Mesothelial cell of epicardium (in vitro differentiated cells): ENCODE measurements at regions not wholly inside any gene's neighbourhood (a gene's known extent, or its start where the extent isn't known, plus 50 kb on each side); places are given as distances from the start of the nearest gene placed in this dataset.

Source experiments
- DNase-seq, 2 experiments: peaks; one replicate each; pipeline ENCODE4 v3.0.0; 2021; ENCODE audit warnings: low spot score in 2 of 2; ENCODE audit not compliant: unreplicated experiment in 2 of 2
- H3K27ac Mint-ChIP-seq: 2 replicates; pipeline ENCODE4 v1.8.0; 2021; ENCODE audit warnings: mixed read lengths
- H3K27me3 Mint-ChIP-seq: 2 replicates; pipeline ENCODE4 v1.8.0; 2021; ENCODE audit warnings: low read depth, mixed read lengths
- H3K36me3 Mint-ChIP-seq: 2 replicates; pipeline ENCODE4 v1.8.0; 2021; ENCODE audit warnings: mixed read lengths
- H3K4me1 Mint-ChIP-seq: 2 replicates; pipeline ENCODE4 v1.8.0; 2021; ENCODE audit warnings: mixed read lengths
- H3K4me3 Mint-ChIP-seq: 2 replicates; pipeline ENCODE4 v1.8.0; 2021; ENCODE audit warnings: mild to moderate bottlenecking, moderate library complexity, mixed read lengths
- H3K9me3 Mint-ChIP-seq: 2 replicates; pipeline ENCODE4 v1.8.0; 2021; ENCODE audit warnings: mixed read lengths
- CTCF ChIP-seq: fragments of 200-600 bp; sonication (generic); IDR thresholded peaks from one replicate; pipeline ENCODE4 v1.5.0; 2021; ENCODE audit warnings: antibody characterized with exemption; ENCODE audit not compliant: unreplicated experiment

GRCh38 chr11:70490723-70491558 lies 92.6 kb downstream of the CTTN start:
- DNase-seq: no peak
- TF ChIP-seq CTCF: no peak
- Mint-ChIP-seq H3K36me3 (no peaks in the 10 kb centered on the region), H3K9me3 (peaks cover 4% of the 10 kb centered on the region), H3K4me1 (no peaks in the 10 kb centered on the region), H3K4me3 (no peak overlapping the region), H3K27ac (no peak overlapping the region), H3K27me3 (no peaks in the 10 kb centered on the region)

- no peaks in the 10 kb centered on the region for H3K27me3 Mint-ChIP-seq
- peak in 1 of 2 experiments; percentile 15 for DNase-seq
- H3K27ac Mint-ChIP-seq: no peak overlapping the region
- H3K4me3 Mint-ChIP-seq: no peak overlapping the region
- H3K4me1 Mint-ChIP-seq: no peaks in the 10 kb centered on the region
- peaks cover 4% of the 10 kb centered on the region for H3K9me3 Mint-ChIP-seq
- no peaks in the 10 kb centered on the region for H3K36me3 Mint-ChIP-seq
- no peak for TF ChIP-seq CTCF
These were observed 93.6 kb downstream of the CTTN start for GRCh38 chr11:70491696-70492472.

- no peak for DNase-seq
- no peak overlapping the region for H3K27ac Mint-ChIP-seq
- H3K4me3 Mint-ChIP-seq: no peak overlapping the region
- H3K9me3 Mint-ChIP-seq: peaks cover 4% of the 10 kb centered on the region
- TF ChIP-seq CTCF: no peak
- no peaks in the 10 kb centered on the region for H3K27me3 Mint-ChIP-seq
- H3K4me1 Mint-ChIP-seq: peaks cover 2% of the 10 kb centered on the region
- no peaks in the 10 kb centered on the region for H3K36me3 Mint-ChIP-seq
These were observed 94.8 kb downstream of the CTTN start for GRCh38 chr11:70493089-70493474.

GRCh38 chr11:70493891-70494290 lies 95.6 kb downstream of the CTTN start:
- H3K36me3 Mint-ChIP-seq: no peaks in the 10 kb centered on the region
- H3K4me1 Mint-ChIP-seq: peaks cover 2% of the 10 kb centered on the region
- H3K4me3 Mint-ChIP-seq: no peak overlapping the region
- H3K9me3 Mint-ChIP-seq: peaks cover 4% of the 10 kb centered on the region
- TF ChIP-seq CTCF: no peak
- no peak for DNase-seq
- no peak overlapping the region for H3K27ac Mint-ChIP-seq
- H3K27me3 Mint-ChIP-seq: no peaks in the 10 kb centered on the region

GRCh38 chr11:70494559-70495350 lies 96.4 kb downstream of the CTTN start:
- Mint-ChIP-seq H3K36me3 (no peaks in the 10 kb centered on the region), H3K27ac (no peak overlapping the region), H3K4me3 (no peak overlapping the region), H3K9me3 (peaks cover 4% of the 10 kb centered on the region), H3K27me3 (no peaks in the 10 kb centered on the region), H3K4me1 (peaks cover 2% of the 10 kb centered on the region)
- DNase-seq: no peak
- TF ChIP-seq CTCF: no peak
